Suprapubic skin (tissue), 2 donors: ENCODE measurements at regions not wholly inside any gene's neighbourhood (a gene's known extent, or its start where the extent isn't known, plus 50 kb on each side); places are given as distances from the start of the nearest gene placed in this dataset.
"Not testable (repeated sequence)": the region's sequence is repeated elsewhere in the genome, so short reads cannot be mapped to it uniquely, and the experiment has no call there.

ENCODE experiments used
- EP300 ChIP-seq: sonication (generic); formaldehyde crosslinking; IDR thresholded peaks from one replicate; pipeline ENCODE4 v1.6.1; 2017; ENCODE audit warnings: antibody characterized with exemption
- POLR2A ChIP-seq, 2 donors: fragments of 450-650 bp; IDR thresholded peaks; one replicate each; pipeline ENCODE4 v1.6.1; 2017; ENCODE audit warnings: antibody characterized with exemption in 2 of 2, mild to moderate bottlenecking in 2 of 2, moderate library complexity in 2 of 2

DNA sequence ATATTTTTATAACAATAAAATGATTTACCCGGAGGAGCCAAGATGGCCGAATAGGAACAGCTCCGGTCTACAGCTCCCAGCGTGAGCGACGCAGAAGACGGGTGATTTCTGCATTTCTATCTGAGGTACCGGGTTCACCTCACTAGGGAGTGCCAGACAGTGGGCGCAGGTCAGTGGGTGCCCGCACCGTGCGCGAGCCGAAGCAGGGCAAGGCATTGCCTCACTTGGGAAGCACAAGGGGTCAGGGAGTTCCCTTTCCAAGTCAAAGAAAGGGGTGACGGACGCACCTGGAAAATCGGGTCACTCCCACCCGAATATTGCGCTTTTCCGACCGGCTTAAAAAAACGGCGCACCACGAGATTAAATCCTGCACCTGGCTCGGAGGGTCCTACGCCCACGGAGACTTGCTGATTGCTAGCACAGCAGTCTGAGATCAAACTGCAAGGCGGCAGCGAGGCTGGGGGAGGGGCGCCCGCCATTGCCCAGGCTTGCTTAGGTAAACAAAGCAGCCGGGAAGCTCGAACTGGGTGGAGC lies 53.3 kb upstream of the HECW1 start:
- not testable (repeated sequence) for TF ChIP-seq POLR2A (IDR thresholded peaks at IDR 0.05); EP300
